OCI-LY7 (cell line): ENCODE measurements at regions not wholly inside any gene's neighbourhood (a gene's known extent, or its start where the extent isn't known, plus 50 kb on each side); places are given as distances from the start of the nearest gene placed in this dataset.

Experiments used
- BruUV-seq: library from RNA; stranded (reverse); fragments of 400-500 nt; replicated peaks from 2 replicates; lab custom pipeline; 2021; lab: Mats Ljungman, UMichigan
- CTCF ChIA-PET: fragments of 300-600 bp; sonication (Branson Sonifier 250); formaldehyde crosslinking; loops from one replicate; lab custom pipeline; 2022; ENCODE audit warnings: antibody characterized with exemption; ENCODE audit not compliant: unreplicated experiment; lab: Charles Lee
- POLR2A ChIA-PET: fragments of 300-600 bp; sonication (Branson Sonifier 250); formaldehyde crosslinking; loops from one replicate; lab custom pipeline; 2022; ENCODE audit warnings: antibody characterized with exemption; lab: Charles Lee
- DNase-seq: peaks from one replicate; pipeline ENCODE4 v3.0.0-alpha.2; 2015; ENCODE audit warnings: low spot score
- H2AFZ ChIP-seq: fragments of 200-600 bp; sonication (generic), shearing (Covaris generic); 2 replicates; pipeline ENCODE4 v1.6.1; 2014; ENCODE audit warnings: mild to moderate bottlenecking, antibody characterized with exemption, low read length, moderate library complexity
- H3K27ac ChIP-seq: fragments of 200-600 bp; sonication (generic); 2 replicates; pipeline ENCODE4 v1.5.1; 2014; ENCODE audit warnings: mixed run types, low read depth, mild to moderate bottlenecking, moderate library complexity, low read length, inconsistent platforms; ENCODE audit not compliant: poor library complexity, severe bottlenecking
- H3K36me3 ChIP-seq: fragments of 200-600 bp; sonication (generic); 2 replicates; pipeline ENCODE4 v1.6.1; 2014; ENCODE audit warnings: mild to moderate bottlenecking, antibody characterized with exemption, low read length, moderate library complexity, mixed read lengths; ENCODE audit not compliant: insufficient read depth
- H3K4me1 ChIP-seq: fragments of 200-600 bp; sonication (generic); 2 replicates; pipeline ENCODE4 v1.5.1; 2014; ENCODE audit warnings: mild to moderate bottlenecking, low read length; ENCODE audit not compliant: insufficient read depth, poor library complexity, severe bottlenecking
- H3K4me2 ChIP-seq: fragments of 200-600 bp; sonication (generic); 2 replicates; pipeline ENCODE4 v1.6.1; 2014; ENCODE audit warnings: mild to moderate bottlenecking, low read length
- H3K4me3 ChIP-seq: fragments of 200-600 bp; sonication (generic); 2 replicates; pipeline ENCODE4 v1.5.1; 2014; ENCODE audit warnings: mild to moderate bottlenecking, low read depth, low read length; ENCODE audit not compliant: poor library complexity, severe bottlenecking
- H3K79me2 ChIP-seq: fragments of 200-600 bp; sonication (generic); 2 replicates; pipeline ENCODE4 v1.6.1; 2016; ENCODE audit warnings: low read depth, mild to moderate bottlenecking, low read length, moderate library complexity, mixed read lengths; ENCODE audit not compliant: insufficient read depth
- H3K9me2 ChIP-seq: fragments of 200-600 bp; sonication (generic); 2 replicates; pipeline ENCODE4 v1.6.1; 2016; ENCODE audit warnings: mild to moderate bottlenecking, low read length, mixed read lengths; ENCODE audit not compliant: insufficient read depth
- H3K9me3 ChIP-seq: fragments of 200-600 bp; sonication (generic); 2 replicates; pipeline ENCODE4 v1.6.1; 2014; ENCODE audit warnings: mild to moderate bottlenecking, mixed run types, low read length, mixed read lengths
- H4K20me1 ChIP-seq: fragments of 200-600 bp; sonication (generic); 2 replicates; pipeline ENCODE4 v1.6.1; 2014; ENCODE audit warnings: mild to moderate bottlenecking, antibody characterized with exemption, low read length, moderate library complexity, mixed read lengths; ENCODE audit not compliant: insufficient read depth
- EZH2phosphoT487 ChIP-seq: fragments of 200-600 bp; sonication (generic); IDR thresholded peaks from 2 replicates; pipeline ENCODE4 v1.6.1; 2018; ENCODE audit warnings: low read depth, borderline replicate concordance, mild to moderate bottlenecking, mixed run types, antibody characterized with exemption, low read length, moderate library complexity, mixed read lengths
- intact Hi-C: fragments of 100-400 bp; cut with micrococcal nuclease; formaldehyde crosslinking; loops from one replicate; pipeline ENCODE4 v1.10.0; 2022; ENCODE audit not compliant: unreplicated experiment
- TF ChIP-seq, protein P1 (sequence below): fragments of 200-600 bp; sonication (generic); conservative IDR thresholded peaks from 2 replicates; pipeline ENCODE4 v1.5.1; 2014; ENCODE audit warnings: mild to moderate bottlenecking, antibody characterized with exemption, low read length, moderate library complexity, mixed read lengths

DNA sequence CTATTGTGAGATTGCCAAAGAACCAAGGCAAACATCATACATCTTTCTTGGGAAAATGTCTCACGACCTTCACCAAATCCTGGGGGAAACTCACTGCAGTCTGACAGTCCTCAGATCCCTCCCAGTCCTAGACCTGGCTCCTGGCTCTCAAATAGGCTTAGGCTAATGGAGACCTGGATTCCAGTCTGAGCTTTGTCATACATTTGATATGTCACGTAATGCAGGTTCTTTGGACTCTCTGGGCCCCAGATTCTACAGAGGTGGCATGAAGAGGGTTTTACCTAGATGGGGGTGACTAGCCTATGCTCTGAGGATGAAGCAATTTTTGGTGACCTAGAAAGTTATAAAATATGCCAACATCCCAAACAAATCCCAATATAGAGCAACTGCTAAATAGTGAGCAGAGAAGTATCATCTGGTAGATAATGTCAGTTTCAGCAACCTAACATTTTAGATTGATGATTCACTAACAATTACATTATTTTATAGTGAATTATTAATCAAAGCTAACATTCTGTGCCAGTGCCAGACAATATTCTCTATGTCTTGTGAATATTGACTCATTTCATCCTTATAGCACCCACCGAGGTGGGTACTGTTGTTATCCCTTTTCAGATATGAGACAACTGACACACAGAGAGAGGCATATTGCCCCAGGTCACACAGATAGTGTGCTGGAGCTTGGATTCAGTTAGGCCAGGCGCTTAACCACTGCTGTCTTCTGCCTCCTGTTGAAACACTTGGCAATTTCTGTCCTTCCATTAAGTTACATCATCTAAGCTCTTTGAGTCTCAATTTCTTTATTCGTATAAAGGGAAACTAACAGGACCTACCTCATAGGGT lies 195.4 kb upstream of the MAMLD1 start:
- no peaks in the 10 kb centered on the region for H3K9me2 ChIP-seq
- no peaks in the 10 kb centered on the region for H3K36me3 ChIP-seq
- no TSS peak for BruUV-seq
- TF ChIP-seq, protein P1, sequence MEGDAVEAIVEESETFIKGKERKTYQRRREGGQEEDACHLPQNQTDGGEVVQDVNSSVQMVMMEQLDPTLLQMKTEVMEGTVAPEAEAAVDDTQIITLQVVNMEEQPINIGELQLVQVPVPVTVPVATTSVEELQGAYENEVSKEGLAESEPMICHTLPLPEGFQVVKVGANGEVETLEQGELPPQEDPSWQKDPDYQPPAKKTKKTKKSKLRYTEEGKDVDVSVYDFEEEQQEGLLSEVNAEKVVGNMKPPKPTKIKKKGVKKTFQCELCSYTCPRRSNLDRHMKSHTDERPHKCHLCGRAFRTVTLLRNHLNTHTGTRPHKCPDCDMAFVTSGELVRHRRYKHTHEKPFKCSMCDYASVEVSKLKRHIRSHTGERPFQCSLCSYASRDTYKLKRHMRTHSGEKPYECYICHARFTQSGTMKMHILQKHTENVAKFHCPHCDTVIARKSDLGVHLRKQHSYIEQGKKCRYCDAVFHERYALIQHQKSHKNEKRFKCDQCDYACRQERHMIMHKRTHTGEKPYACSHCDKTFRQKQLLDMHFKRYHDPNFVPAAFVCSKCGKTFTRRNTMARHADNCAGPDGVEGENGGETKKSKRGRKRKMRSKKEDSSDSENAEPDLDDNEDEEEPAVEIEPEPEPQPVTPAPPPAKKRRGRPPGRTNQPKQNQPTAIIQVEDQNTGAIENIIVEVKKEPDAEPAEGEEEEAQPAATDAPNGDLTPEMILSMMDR = no peak
- TF ChIP-seq EZH2phosphoT487 = no peak
- H3K4me3 ChIP-seq = no peak overlapping the region
- H3K4me2 ChIP-seq = no peak overlapping the region
- no peaks in the 10 kb centered on the region for H3K4me1 ChIP-seq
- H4K20me1 ChIP-seq = no peaks in the 10 kb centered on the region
- no peaks in the 10 kb centered on the region for H3K9me3 ChIP-seq
- DNase-seq = no peak
- no peak overlapping the region for H3K27ac ChIP-seq
- CTCF ChIA-PET = no interaction called here
- no peaks in the 10 kb centered on the region for H3K79me2 ChIP-seq
- POLR2A ChIA-PET = no interaction called here
- intact Hi-C loops = no loop called here
- H2AFZ ChIP-seq = no peak overlapping the region

DNA sequence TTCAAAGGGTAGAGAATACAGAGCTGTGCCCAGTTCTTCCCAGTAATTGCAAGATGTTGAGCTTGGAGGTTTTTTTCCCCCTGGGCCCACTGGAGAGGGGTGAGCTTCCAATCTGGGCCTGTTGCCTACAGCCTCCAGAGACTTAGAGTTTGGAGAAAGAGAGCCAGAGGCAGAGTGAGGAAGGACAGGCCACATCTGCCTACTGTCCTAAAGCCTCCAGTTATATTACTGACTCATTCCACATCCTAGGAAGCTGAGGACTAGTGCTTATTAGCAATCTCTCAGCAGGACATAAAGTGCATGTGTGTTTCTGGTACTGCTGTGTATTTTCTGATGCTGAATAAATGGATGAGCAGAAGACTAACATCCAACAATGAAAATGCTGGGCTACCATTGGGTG lies 181.0 kb upstream of the MAMLD1 start:
- ChIA-PET POLR2A (no interaction called here), CTCF (no interaction called here)
- Histone ChIP-seq H3K9me3 (no peaks in the 10 kb centered on the region), H3K36me3 (no peaks in the 10 kb centered on the region), H3K9me2 (no peaks in the 10 kb centered on the region), H3K4me3 (no peak overlapping the region), H2AFZ (no peak overlapping the region), H3K27ac (no peak overlapping the region), H3K79me2 (no peaks in the 10 kb centered on the region), H4K20me1 (no peaks in the 10 kb centered on the region), H3K4me1 (no peaks in the 10 kb centered on the region), H3K4me2 (no peak overlapping the region)
- BruUV-seq = no TSS peak
- no peak for TF ChIP-seq EZH2phosphoT487
- TF ChIP-seq, protein P1 = no peak
- DNase-seq = no peak
- intact Hi-C loops = no loop called here

DNA sequence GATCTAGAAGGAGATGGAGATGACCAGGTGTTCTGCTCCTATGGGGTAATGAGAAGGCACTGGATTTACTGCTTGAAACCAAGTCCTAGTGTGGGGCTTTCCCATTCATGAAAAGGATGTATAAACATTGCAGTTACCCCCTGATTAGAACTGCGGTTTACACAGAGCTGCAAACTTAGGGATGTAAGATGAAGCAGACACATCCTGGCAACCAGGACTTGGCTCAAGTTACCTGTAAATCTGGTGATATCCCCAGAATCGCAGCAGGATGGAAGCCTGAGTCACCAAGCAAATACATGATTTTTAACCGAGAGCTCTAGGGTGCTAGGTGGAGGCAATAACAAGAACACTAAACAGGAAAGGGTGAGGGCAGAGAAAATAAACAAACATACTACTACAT lies 178.6 kb upstream of the MAMLD1 start:
- Histone ChIP-seq H4K20me1 (no peaks in the 10 kb centered on the region), H3K27ac (no peak overlapping the region), H3K79me2 (no peaks in the 10 kb centered on the region), H3K4me3 (no peak overlapping the region), H3K9me2 (no peaks in the 10 kb centered on the region), H2AFZ (no peak overlapping the region), H3K4me2 (no peak overlapping the region), H3K36me3 (no peaks in the 10 kb centered on the region), H3K4me1 (no peaks in the 10 kb centered on the region), H3K9me3 (no peaks in the 10 kb centered on the region)
- DNase-seq = no peak
- no TSS peak for BruUV-seq
- POLR2A ChIA-PET = interaction anchor here (0.6 kb wide), 1 partner anchor 1207 kb away, joined by 3 read pairs; no protein-coding TSS in a partner anchor
- TF ChIP-seq, protein P1 = no peak
- TF ChIP-seq EZH2phosphoT487 = no peak
- CTCF ChIA-PET = no interaction called here
- intact Hi-C loops = no loop called here
